VCaP (cell line): ENCODE measurements at regions not wholly inside any gene's neighbourhood (a gene's known extent, or its start where the extent isn't known, plus 50 kb on each side); places are given as distances from the start of the nearest gene placed in this dataset.

ENCODE experiments used
- H3K27ac ChIP-seq: fragments of 450-650 bp; 2 replicates; pipeline ENCODE4 v1.5.1; 2017
- TF ChIP-seq, protein P1 (sequence below): fragments of 450-650 bp; conservative IDR thresholded peaks from 2 replicates; pipeline ENCODE4 v1.5.1; 2017; ENCODE audit warnings: mild to moderate bottlenecking, moderate library complexity

DNA sequence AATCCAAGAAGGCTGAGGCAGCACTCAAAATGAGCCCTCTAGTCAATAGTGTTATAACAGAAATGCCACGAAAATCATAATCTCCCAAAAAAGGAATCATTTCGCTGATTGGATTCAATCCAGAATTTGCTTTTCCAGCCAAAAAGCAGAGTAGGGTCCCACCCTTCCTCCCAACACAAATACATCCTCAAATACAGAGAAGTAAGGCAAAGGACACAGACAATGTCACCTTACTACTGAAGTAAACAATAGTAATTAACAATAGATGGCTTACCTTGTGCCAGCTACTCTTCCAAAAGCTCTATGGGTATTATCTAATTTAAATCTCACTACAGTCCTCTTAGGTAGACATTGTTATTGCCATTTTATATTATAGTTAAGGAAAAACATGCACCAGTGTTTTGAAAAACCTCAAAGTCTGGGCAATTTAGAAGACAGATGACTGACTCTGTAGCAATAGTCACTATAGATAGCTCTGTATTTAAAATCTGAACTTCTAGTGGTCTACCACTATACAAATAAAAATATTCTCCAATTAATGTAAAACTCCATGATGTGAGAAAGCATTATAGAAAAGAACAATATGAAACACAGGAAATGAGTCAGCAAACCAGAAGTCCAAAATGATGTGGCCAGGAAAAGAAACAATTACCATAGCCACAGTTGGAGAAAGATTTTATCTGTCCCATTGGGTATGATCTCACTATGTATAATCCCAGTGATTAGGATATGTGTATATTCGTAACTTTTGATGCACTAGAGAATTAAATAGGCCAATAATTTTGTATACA lies 305.0 kb upstream of the ERBB4 start:
- H3K27ac ChIP-seq, result no peak overlapping the region
- TF ChIP-seq, protein P1, sequence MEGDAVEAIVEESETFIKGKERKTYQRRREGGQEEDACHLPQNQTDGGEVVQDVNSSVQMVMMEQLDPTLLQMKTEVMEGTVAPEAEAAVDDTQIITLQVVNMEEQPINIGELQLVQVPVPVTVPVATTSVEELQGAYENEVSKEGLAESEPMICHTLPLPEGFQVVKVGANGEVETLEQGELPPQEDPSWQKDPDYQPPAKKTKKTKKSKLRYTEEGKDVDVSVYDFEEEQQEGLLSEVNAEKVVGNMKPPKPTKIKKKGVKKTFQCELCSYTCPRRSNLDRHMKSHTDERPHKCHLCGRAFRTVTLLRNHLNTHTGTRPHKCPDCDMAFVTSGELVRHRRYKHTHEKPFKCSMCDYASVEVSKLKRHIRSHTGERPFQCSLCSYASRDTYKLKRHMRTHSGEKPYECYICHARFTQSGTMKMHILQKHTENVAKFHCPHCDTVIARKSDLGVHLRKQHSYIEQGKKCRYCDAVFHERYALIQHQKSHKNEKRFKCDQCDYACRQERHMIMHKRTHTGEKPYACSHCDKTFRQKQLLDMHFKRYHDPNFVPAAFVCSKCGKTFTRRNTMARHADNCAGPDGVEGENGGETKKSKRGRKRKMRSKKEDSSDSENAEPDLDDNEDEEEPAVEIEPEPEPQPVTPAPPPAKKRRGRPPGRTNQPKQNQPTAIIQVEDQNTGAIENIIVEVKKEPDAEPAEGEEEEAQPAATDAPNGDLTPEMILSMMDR, result no peak

DNA sequence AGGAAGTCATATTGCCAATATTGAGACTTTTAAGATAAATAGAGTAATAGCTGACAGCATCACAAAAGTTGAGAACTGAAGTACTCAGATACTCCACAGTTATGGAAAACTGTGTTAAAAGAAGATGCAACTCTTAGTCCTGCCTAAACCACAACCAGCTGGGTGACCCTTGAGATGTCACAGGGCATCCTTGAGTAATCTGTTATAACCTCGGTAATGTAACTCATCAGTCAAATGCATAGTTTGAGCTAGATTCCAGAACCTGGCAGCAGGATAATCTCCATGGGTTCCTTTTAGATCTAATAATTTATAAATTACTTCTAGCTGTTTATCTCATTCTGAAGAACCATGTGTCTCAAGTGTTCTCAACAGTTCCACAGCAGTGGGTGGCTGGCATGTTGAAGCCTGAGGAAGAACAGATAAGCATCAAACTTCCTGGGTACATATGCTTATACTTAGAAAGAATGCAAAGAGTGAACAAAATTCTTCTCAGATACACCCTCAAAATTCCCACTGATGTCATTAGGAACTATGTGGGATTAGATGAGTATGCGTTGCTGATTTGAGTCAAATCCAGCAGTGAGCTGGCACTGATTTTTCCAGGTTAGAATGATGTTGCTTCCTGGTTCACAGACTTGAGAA lies 304.1 kb upstream of the ERBB4 start:
- TF ChIP-seq, protein P1, result no peak
- H3K27ac ChIP-seq, result no peak overlapping the region

GRCh38 chr2:212841460-212841859 lies 302.9 kb upstream of the ERBB4 start:
- no peak overlapping the region for H3K27ac ChIP-seq
- TF ChIP-seq, protein P1, result no peak

DNA sequence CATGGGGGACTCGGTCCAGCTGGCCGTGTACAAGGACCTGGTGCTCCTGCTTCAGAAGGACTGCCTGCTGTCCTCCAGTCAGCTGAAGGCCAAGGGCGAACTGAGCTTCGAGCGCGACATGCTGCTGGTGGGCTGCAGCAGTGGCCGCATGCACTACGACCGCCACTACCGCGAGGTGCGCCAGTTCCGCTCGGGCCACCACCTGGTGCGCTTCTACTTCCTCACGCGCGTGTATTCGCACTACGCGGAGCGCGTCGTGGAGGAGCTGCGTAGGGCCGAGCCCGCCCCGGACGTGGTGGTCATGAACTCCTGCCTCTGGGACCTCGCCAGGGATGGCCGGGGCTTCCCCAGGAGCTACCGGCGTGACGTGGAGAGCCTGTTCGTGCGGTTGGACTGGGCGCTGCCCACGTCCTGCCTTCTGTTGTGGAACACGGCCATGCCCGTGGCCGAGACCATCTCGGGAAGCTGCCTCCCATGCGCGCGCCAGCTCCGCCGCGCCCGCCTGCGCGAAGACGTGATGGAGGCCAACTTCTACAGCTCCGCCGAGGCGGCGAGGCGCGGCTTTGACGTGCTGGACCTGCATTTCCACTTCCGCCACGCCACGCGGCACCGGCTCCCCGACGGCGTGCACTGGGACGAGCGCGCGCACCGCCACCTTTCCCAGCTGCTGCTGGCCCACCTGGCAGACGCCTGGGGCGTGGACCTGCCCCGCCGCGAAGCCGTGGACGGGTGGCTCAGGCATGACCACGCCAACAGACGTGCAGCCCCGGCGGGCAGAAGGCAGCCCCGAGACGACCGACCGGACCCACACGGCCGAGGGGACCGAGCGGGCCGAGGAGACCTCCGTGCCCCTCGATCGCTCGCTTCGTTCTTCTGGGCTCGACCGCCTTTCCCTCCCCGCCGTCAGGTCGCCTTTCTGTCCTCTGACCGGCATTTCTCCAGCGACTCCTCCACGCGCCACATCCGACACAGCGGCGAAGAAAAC lies 293.9 kb upstream of the ERBB4 start:
- H3K27ac ChIP-seq, result no peak overlapping the region
- TF ChIP-seq, protein P1, result no peak

DNA sequence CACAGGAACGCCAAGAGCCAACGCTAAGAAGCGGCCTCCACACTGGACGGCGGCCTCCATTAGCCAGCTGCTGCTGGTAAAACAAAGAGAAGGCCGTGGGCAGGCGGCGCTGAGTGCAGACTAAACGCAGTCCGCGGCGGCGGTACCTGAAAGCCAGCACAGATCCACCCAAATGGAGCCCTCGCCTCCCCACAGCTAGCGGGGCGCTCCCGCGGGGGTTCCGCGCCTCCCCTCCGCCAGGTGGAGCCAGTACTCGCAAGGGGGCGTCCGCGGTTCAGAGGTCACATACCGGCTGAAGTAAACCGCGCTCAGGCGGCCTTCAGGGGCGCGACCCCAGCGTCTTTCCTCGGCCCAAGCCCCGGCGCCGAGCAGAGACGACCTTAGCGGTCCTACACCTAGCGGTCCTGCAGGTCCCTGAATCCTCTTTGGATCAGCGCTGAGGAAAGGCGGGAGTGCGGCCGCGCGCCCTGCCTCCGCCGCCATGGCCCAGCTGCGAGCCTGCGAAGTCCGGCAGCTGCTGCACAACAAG lies 293.1 kb upstream of the ERBB4 start:
- no peak overlapping the region for H3K27ac ChIP-seq
- TF ChIP-seq, protein P1, result no peak

- no peak overlapping the region for H3K27ac ChIP-seq
Observed at GRCh38 chr2:212816267-212816666, 277.7 kb upstream of the ERBB4 start.

More at GRCh38 chr2:212816267-212816666, 277.7 kb upstream of the ERBB4 start:
- TF ChIP-seq, protein P1, result no peak
